Stimulated activated CD4-positive, alpha-beta T cell treated with anti-CD3 and anti-CD28 coated beads, Interleukin-1b, Interleukin-23, amount 100 ng/mL, for 24 hours (primary cell): ENCODE measurements at regions not wholly inside any gene's neighbourhood (a gene's known extent, or its start where the extent isn't known, plus 50 kb on each side); places are given as distances from the start of the nearest gene placed in this dataset.

Experiments used
- DNase-seq, 4 experiments: peaks; one replicate each; pipeline ENCODE4 v3.0.0-alpha.2; 2020; ENCODE audit warnings: low read depth in 4 of 4, low spot score in 1 of 4

DNA sequence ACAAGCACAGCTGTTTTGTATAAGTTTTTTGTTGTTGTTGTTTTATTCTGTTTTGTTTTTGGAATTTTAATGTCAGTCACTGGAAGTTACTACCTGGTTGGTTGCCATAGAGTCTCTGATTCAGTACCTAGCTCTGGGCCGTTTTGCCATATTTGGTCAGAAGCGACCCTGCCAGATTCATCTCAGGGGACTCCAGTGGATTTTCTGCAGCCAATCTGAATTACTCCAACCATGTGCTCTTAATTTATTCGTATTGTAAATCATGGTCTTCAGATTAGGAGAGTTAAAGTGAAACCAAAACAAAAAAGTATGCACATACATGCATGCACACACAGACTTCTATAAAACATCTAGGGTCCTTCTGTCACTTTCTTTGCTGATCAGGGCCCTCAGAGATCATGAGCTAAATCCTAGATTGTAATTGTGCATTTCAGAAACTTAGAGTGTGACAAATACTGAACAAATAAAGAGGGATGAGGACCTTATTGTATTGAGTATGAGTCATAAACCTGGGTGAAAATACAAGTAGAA is 317.4 kb upstream of the UBE2E3 start:
- no peak for DNase-seq

DNA sequence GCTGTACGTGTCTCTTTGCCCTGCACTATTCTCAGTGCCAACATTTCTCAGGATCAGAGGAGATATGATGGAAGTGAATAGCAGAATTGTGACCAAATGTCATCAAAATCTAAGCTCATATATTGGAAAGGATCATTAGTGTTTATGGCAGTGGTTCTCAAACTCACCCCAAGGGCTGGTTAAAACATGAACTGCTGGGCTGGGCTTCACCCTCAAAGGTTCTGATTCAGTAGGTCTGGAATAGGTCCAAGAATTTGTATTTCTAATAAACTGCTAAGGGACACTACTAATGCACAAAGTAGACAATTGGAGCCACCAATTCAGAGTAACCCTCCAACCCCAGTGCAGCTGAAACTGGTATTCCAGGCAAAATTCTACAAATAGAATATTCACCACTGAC is 317.9 kb upstream of the UBE2E3 start:
- no peak for DNase-seq

GRCh38 chr2:180661686-180662030 is 318.7 kb upstream of the UBE2E3 start:
- no peak for DNase-seq

DNA sequence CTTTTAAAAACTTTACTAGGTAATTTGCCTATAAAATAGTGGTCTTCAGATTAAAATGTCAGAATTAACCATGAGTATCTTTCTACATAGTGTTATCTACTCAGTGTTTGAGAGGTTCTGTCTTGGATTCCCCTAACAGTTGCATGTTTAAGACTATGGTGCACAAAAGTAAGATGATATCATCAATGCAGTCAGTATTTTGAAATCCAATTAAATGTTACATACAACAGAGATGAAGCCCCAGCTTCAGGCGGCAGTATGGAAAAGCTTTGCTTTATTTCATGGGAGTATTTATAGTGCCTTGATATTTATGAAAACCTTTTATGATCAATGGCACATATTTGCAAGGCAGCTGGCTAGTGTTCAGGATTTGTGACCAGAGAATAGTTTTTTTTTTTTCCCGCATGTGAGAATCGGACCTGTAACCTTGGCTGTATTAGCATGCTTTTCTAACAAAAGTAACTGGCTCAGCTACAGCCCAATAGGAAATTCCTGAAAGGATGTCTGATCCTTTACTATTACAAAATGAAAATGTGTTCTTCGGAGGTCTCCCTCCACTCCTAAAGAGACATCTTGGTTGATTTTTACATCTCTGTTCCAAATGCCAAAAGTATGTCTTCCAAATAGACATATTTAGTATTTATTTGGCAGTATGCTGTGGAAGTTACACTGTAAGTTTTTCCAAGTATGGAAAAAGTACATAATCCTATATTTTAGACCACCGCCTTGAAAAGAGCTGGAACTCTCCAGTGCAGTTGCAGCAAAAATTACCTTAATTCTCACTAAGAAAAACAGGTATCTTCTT is 319.3 kb upstream of the UBE2E3 start:
- no peak for DNase-seq

DNA sequence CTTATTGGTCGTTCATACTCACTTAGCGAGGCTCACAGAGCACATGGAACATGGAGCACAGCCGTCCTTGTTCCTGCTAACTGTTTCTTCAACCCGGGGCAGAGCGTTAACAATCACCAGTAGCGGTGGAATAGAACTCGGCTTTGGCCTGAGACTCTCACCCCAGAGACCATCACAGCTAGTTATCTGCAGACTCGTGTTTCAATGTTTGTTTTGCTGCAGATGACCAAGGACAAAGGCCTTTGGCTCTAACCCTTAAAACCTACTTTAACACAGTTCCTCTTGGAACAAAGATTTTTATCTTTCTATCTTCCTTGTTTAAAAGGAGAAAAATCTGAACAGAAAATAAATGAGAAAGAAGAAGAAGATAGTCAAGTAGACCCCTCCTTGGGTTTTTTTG is 320.2 kb upstream of the UBE2E3 start:
- DNase-seq, result no peak

DNA sequence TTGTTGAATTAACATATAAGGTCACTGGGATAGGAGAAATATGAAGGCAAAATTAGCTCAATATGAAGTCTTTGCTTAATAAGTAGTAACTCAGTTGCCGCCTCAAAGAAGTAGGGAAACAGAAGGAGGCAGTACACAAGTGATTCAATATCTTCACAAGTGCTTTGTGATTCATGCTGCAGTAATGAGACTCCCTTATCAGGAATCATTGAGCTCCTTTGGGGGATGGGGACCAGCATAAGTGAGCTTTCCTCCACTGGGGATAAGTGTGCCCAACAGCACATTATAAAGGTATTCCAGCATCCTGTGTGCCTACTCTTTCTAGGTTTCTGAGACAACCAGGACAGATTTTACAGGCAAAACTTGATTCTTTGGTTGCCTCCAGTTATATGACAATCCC is 323.4 kb upstream of the UBE2E3 start:
- DNase-seq, result no peak

DNA sequence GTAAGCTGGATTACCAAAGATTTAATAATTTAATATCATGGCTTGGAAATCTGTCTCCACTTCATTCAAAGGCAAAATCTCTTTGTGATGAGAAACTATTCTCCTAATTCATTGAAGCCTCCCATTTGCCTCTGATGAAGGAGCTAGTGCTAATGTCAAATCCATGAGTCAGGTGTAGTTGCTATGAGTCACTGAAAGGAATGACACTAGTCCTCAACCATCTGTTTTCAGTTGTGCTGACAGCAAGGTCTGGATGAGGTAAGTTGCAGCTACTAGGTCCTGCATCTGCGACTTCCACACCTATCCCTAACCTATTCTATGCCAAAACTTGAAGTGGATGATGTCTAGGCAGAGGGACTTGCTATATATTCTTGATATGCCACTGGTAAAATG is 324.0 kb upstream of the UBE2E3 start:
- no peak for DNase-seq

- DNase-seq, result no peak
Measured at GRCh38 chr2:180655842-180656454, 324.5 kb upstream of the UBE2E3 start.

DNA sequence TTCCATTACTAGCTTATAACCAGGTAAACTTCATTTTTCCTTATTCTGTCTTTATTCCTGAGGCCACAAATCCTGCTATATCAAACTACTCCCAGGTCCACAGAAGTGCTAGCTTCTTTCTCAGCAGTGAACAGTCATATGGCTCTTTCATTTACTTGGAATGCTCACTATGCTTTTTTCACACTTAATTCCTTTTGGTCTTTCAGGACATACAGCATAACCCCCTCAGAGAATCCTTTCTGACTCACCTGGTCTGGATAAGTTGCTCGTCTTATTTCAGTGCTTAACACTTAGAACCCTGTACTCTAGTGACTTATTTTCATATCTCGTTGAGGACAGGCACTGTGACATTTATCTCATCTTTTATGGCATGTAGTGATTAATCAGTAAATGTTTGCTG is 325.0 kb upstream of the UBE2E3 start:
- DNase-seq, result no peak

DNA sequence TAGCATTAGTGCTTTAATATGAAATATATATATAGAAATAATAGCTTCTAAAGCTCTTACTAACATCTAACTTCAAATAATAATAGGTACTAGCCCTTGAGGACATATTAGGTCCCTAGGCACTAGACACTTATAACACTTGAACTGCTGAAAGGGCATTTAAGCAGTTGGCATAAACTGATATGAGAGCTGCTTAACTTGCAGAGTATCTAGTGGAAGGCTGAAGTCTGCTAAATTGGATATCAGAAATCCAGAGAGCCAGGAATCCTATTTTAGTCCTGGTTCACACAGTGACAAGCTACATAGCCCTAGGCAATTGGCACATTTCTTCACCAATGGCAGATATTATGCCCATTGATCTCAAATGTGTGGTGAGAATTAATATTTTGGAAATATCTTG is 326.9 kb upstream of the UBE2E3 start:
- DNase-seq, result no peak

GRCh38 chr2:180652794-180653193 is 327.6 kb upstream of the UBE2E3 start:
- no peak for DNase-seq

DNA sequence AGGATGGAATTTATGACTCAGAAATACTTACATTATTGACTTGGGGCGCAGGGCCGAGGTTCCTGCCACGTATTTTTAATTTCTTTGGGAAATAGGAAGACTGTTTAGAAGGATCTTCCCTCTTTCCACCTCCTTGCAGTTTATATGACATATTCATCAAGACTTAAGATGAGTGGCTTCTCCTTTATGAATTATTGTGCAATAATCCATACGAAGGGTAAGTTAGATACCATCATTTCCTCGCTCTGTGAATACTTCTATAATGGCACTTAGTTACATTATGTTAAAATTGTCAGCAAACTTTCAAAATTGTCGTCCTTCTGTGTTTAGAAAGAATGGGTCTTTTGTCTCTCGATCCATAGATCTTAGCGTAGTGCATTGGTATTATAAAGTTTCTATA is 328.8 kb upstream of the UBE2E3 start:
- no peak for DNase-seq

DNA sequence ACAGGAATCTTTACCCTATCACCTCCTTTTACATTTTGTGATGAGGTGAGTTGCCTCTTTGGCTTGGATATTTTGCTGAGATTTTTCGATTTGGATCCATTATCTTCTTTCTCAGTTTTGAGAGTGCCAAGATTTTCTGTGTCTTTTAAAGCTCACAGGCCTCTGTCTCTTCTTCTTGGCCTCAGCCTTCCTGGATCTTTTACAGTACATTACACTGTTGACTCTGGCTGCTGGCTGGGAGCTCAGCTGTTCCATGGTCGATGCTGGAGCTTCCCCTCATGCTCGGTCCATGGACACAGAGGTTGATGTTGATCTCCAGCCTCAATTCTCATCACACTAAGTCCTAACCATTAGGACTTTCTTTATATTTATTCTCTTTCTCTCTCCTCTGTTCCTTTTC is 332.8 kb upstream of the UBE2E3 start:
- DNase-seq, result no peak

DNA sequence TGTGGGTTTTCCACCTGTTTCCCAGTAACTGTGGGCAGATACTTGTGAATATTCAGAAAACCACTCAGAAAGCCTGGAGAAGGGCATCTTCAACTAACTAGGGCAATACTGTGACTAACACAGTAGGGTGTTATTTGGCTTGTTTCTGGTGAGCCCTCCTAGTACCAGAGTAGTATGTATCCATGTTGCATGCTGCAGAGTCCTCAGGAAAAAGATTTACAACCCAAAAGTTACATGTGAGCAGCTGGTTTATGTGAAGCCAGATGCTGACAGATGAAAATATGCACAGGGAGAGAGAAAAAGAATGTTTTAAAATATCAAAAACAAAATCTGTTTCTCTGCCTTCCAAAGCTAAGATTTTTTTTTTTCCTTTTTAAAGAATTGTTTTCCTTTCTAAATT is 333.2 kb upstream of the UBE2E3 start:
- DNase-seq, result no peak

DNA sequence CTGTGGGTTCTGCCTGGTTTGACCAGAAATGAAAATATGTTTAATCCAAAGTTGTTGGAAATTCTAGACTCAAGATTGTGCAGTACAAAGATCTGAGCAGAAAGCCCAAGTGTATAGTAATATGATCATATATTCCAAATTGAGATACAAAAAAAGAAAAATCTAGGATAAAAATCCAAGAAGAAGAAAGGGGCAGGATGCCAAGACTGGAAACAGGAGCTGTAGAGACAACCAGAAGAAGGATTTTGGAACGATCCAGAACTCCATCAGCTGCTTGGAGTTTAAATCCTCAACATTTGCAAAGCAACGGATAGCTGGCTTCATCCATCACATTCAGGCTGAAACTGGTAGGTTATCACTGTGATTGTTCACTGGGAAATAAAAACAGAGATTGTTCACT is 333.6 kb upstream of the UBE2E3 start:
- DNase-seq, result no peak

GRCh38 chr2:180644709-180645108 is 335.7 kb upstream of the UBE2E3 start:
- no peak for DNase-seq

- DNase-seq, result no peak
Measured at GRCh38 chr2:180630756-180631155, 349.6 kb upstream of the UBE2E3 start.

GRCh38 chr2:180625006-180625844 is 355.2 kb upstream of the UBE2E3 start:
- DNase-seq, result no peak

GRCh38 chr2:180621941-180622918 is 358.2 kb upstream of the UBE2E3 start:
- no peak for DNase-seq

DNA sequence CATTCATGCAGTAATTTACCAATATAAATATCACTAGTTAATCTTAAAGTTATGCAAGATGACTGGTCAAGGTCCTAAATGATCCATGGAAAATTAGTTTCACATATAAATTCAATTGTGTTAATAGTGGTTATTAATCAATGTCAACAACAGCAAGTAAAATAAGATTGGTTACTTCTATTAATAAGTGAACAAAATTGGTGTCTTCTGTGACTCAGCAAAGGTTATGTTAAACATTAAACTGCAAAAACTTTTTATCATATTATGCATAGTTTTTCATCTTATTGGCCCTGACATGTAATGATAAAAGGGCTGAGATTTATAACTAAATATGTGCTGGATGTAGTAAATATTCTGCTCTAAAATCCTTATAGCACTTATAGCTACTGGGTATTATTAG is 359.0 kb upstream of the UBE2E3 start:
- no peak for DNase-seq

DNA sequence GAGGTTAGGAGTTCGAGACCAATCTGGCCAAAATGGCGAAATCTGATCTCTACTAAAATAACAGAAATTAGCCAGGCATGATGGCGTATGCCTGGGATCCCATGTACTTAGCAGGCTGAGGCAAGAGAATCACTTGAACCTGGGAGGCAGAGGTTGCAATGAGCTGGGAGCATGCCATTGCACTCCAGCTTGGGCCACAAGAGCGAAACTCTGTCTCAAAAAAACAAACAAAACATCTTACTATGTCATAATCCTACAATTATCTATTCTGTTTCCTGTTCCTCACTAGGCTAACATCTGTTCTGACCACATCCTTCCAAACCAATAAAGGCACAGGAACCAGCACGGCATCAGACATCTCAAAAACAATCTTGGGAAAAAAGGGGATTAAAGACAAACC is 361.8 kb upstream of the UBE2E3 start:
- DNase-seq, result no peak
